GM12873 (cell line): ENCODE measurements at regions not wholly inside any gene's neighbourhood (a gene's known extent, or its start where the extent isn't known, plus 50 kb on each side); places are given as distances from the start of the nearest gene placed in this dataset.

ENCODE experiments used
- TF ChIP-seq, protein P1 (sequence below): IDR thresholded peaks from 2 replicates; pipeline ENCODE4 v1.5.1; 2012; ENCODE audit warnings: low read depth, mild to moderate bottlenecking, moderate library complexity, low read length, control low read depth; ENCODE audit not compliant: insufficient read depth; ENCODE audit errors: missing control alignments

DNA sequence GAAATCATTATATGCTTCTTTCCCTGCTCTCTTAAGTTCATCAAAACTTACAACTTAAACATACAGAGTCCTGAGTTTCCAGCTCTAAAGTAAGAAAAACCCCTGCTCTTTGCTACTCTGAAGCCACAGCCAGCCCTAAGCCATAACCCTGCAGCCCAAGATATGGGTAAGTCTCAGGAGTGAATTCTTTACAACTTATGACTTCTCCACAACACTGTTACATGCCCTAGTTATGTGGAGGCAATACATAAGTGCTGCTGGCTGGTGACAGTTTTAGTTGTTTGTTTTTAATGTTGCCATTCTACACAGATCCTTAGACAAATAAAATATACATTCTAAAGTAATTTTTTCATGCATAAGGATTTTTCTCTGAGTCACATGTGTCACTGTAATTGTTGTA, 100.2 kb downstream of the FBXO8 start:
- TF ChIP-seq, protein P1, sequence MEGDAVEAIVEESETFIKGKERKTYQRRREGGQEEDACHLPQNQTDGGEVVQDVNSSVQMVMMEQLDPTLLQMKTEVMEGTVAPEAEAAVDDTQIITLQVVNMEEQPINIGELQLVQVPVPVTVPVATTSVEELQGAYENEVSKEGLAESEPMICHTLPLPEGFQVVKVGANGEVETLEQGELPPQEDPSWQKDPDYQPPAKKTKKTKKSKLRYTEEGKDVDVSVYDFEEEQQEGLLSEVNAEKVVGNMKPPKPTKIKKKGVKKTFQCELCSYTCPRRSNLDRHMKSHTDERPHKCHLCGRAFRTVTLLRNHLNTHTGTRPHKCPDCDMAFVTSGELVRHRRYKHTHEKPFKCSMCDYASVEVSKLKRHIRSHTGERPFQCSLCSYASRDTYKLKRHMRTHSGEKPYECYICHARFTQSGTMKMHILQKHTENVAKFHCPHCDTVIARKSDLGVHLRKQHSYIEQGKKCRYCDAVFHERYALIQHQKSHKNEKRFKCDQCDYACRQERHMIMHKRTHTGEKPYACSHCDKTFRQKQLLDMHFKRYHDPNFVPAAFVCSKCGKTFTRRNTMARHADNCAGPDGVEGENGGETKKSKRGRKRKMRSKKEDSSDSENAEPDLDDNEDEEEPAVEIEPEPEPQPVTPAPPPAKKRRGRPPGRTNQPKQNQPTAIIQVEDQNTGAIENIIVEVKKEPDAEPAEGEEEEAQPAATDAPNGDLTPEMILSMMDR = no peak

DNA sequence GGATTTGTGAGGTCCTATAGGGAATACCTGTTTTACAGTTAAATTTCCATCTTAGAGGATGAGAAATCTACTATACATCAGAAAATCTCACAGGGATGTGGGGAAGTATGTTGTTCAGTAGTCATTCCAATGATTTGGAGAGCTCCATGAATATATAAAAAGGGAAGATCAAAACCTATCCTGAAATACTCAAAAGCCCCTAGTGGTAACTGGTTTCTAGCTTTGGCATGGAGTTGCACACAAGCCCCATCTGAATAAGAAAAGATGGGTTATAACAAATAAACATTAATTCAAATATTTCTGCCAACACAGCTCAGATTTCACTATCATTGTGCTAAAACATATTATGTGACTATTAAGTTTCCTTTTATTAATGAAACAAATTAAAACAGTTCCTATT, 101.6 kb downstream of the FBXO8 start:
- TF ChIP-seq, protein P1 = no peak

DNA sequence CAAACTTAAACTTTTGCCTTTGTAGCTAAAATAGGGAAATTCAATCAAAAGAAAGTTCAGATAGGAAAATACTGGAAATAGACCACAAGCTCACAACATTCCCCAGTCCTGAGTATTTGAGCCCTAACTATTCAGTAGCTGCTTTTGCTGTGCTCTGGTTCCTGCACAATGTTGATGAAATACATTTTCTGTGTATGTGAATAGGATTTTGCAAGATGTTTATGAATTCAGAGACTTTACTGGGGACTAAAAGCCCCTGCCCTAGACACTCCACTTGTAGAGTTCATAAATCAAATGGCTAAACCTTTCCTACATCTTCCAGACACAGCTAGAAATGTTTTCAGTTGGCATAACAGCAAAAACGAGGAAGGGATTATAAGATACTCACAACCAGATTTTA, 105.9 kb downstream of the FBXO8 start:
- TF ChIP-seq, protein P1 = no peak

DNA sequence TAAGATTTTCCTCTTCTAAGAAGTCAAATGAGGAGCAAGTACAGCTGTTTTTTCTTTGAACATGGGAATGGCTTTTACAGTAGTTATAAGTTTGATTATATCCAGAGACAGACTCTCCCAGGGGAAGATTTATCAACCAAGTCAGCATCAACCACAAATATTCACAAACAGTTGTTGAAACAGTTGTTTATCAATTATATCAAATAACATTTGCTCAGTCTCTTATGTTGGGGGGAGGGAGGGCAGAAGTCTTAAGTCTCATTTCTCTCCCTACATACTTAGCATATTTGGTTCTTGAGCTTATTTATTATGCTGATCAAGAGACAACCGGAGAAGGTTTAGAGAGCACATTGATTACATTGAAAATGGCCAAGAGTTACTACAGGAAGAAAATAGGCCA, 110.1 kb downstream of the FBXO8 start:
- TF ChIP-seq, protein P1 = no peak

DNA sequence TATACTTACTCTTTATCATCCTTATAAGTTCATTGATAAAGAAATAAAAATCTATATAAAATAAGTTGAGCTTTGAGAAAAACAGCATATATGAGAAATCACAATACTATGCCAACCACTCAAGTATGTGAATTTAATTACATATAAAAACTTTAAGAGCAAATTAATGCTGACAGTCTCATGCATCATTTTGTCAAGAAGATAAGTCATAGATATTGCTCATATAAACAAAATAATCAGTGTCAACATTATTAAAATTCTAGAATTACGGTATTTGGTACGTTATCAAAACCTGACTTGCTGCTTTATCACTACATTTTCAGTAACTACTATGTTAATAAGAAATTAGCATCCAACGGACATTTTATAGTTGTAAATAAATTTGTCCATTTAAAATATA, 111.2 kb downstream of the FBXO8 start:
- TF ChIP-seq, protein P1 = no peak

DNA sequence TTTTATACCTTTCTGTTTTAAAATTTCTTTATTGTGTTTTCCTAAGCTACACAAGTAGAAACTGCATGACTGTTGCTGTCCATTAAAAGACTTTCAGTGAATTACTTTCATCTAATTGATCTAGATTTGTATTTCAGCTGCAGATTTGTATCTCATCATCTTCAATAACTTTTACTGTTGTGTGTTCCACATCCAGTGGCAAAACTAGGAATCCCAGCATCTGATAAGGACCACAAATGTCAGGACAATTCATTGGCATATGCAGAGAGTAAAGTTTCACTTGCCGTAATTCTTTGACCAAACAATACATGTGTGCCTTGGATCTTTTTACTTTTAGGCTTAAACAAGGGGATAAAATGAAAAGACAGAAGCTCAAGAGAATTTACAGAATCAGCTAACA, 112.6 kb downstream of the FBXO8 start:
- TF ChIP-seq, protein P1 = no peak

DNA sequence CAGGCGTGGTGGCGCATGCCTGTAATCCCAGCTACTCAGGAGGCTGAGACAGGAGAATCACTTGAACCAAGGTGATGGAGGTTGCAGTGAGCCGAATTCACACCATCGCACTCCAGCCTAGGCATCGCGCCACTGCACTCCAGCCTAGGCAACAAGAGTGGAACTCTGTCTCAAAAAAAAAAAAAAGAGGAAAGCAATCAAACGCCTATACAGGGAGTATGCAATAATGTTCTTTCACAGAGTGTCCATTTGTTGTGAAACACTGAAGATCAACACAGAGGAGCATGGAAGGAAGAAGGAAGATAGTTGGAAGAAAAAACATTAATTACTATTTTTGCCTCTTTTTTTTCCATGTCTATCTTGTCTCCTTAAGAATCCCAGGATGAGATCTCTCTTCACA, 113.4 kb downstream of the FBXO8 start:
- TF ChIP-seq, protein P1 = no peak
